ENCODE measurements at regions not wholly inside any gene's neighbourhood (a gene's known extent, or its start where the extent isn't known, plus 50 kb on each side); places are given as distances from the start of the nearest gene placed in this dataset.
A peak's percentile ranks its signal among the peaks of the same experiment; 100 is the strongest.

DNA sequence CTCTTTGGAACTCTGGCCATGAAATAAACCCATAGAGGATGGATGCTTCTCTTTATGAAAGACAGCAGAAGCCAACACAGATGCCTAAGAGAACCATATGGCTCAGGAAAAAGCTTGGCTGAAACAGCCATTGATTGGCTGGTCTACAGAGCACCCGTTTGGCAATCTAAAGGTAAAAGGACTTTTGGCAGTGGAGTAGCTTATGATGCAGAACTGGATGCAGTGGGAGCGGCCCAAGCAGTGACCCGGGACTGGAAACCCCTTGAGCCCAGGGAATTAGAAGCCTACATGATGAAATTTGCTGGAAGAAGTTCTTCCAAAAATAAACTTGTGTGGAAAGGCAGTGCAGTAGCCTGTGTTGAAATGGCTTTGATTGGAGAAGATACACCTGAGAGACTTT is 360.2 kb downstream of the NR2F2 start:
- H3K4me3 ChIP-seq, result no peak overlapping the region
- H3K9me3 ChIP-seq (ENCODE audit: low read depth), result no peaks in the 10 kb centered on the region
- no peaks in the 10 kb centered on the region for H4K20me1 ChIP-seq (ENCODE audit: insufficient read depth, poor library complexity, severe bottlenecking)
- TF ChIP-seq, protein P1, sequence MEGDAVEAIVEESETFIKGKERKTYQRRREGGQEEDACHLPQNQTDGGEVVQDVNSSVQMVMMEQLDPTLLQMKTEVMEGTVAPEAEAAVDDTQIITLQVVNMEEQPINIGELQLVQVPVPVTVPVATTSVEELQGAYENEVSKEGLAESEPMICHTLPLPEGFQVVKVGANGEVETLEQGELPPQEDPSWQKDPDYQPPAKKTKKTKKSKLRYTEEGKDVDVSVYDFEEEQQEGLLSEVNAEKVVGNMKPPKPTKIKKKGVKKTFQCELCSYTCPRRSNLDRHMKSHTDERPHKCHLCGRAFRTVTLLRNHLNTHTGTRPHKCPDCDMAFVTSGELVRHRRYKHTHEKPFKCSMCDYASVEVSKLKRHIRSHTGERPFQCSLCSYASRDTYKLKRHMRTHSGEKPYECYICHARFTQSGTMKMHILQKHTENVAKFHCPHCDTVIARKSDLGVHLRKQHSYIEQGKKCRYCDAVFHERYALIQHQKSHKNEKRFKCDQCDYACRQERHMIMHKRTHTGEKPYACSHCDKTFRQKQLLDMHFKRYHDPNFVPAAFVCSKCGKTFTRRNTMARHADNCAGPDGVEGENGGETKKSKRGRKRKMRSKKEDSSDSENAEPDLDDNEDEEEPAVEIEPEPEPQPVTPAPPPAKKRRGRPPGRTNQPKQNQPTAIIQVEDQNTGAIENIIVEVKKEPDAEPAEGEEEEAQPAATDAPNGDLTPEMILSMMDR (IDR thresholded peaks at IDR 0.05; ENCODE audit: poor library complexity), result no peak
- TF ChIP-seq EZH2phosphoT487 (IDR thresholded peaks at IDR 0.05; ENCODE audit: low read depth, severe bottlenecking, unreplicated experiment), result no peak
- no peak for TF ChIP-seq EZH2 (IDR thresholded peaks at IDR 0.05; ENCODE audit: borderline replicate concordance)
- 93% methylated on average over 3 of the region's 3 CpGs for WGBS (ENCODE audit: low lambda C conversion rate, missing lambda C conversion rate)
- no peaks in the 10 kb centered on the region for H3K27me3 ChIP-seq
- DNase-seq (ENCODE audit: low spot score), result no peak
- no peak overlapping the region for H2AFZ ChIP-seq
- no peak overlapping the region for H3K27ac ChIP-seq
- H3K79me2 ChIP-seq, result no peaks in the 10 kb centered on the region
- no peaks in the 10 kb centered on the region for H3K9me2 ChIP-seq (replicated peaks; ENCODE audit: insufficient read depth)
- no peaks in the 10 kb centered on the region for H3K36me3 ChIP-seq (replicated peaks; ENCODE audit: insufficient read depth, low read depth)
- no peak overlapping the region for H3K4me2 ChIP-seq
- peaks cover 13% of the 10 kb centered on the region for H3K4me1 ChIP-seq (ENCODE audit: insufficient read depth)

DNA sequence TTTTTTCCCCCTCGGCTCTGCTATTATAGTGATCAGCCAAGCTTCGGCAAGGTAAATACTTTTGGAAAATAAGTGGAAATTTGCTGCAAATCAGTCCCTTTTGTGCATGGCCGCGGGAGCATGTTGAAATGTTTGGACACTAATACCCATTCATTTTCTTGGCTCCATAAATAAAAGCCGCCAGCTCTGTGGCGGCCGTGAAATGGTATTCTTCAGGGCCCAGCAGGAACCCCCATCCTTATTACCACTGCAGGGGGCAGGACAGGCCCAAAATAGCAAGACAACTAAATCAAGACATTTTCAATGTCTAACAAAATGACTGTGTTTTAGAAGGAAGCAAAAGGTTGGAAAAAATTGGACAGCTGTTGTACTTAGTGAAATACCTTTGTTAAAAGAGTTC is 362.3 kb downstream of the NR2F2 start:
- H3K9me3 ChIP-seq (ENCODE audit: low read depth), result no peaks in the 10 kb centered on the region
- no peak for TF ChIP-seq EZH2 (IDR thresholded peaks at IDR 0.05; ENCODE audit: borderline replicate concordance)
- H3K9me2 ChIP-seq (replicated peaks; ENCODE audit: insufficient read depth), result no peaks in the 10 kb centered on the region
- H3K4me2 ChIP-seq, result no peak overlapping the region
- no peaks in the 10 kb centered on the region for H4K20me1 ChIP-seq (ENCODE audit: insufficient read depth, poor library complexity, severe bottlenecking)
- no peaks in the 10 kb centered on the region for H3K36me3 ChIP-seq (replicated peaks; ENCODE audit: insufficient read depth, low read depth)
- WGBS (ENCODE audit: low lambda C conversion rate, missing lambda C conversion rate), result 81% methylated on average over 7 of the region's 7 CpGs
- H3K27ac ChIP-seq, result no peak overlapping the region
- DNase-seq (ENCODE audit: low spot score), result no peak
- no peaks in the 10 kb centered on the region for H3K79me2 ChIP-seq
- H3K4me1 ChIP-seq (ENCODE audit: insufficient read depth), result peaks cover 13% of the 10 kb centered on the region
- H3K27me3 ChIP-seq, result no peaks in the 10 kb centered on the region
- no peak overlapping the region for H3K4me3 ChIP-seq
- H2AFZ ChIP-seq, result no peak overlapping the region

DNA sequence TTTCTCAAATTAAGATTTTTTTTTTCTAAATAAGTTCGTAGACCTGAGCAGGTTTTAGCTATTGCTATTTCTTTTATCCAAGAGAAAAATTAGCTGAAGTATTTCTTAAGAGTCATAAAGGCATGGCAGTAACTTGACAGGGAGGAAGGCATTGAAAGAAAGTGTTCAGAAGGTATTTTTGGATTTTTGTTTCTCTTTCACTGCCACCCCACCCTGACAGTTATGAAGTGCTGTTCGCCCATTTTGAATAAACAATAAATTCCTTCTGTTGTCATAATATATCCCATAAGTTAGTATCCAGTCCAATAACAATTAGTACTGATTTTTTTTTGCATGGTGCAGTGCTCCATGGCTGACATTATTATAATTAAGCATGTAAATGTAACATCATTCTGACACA is 363.0 kb downstream of the NR2F2 start:
- Histone ChIP-seq H2AFZ (no peak overlapping the region), H3K4me1 (ENCODE audit: insufficient read depth) (peaks cover 13% of the 10 kb centered on the region), H3K9me3 (ENCODE audit: low read depth) (no peaks in the 10 kb centered on the region), H3K27ac (no peak overlapping the region), H3K36me3 (replicated peaks; ENCODE audit: insufficient read depth, low read depth) (no peaks in the 10 kb centered on the region), H3K4me3 (no peak overlapping the region), H3K79me2 (no peaks in the 10 kb centered on the region), H3K9me2 (replicated peaks; ENCODE audit: insufficient read depth) (no peaks in the 10 kb centered on the region), H3K4me2 (no peak overlapping the region), H4K20me1 (ENCODE audit: insufficient read depth, poor library complexity, severe bottlenecking) (no peaks in the 10 kb centered on the region), H3K27me3 (no peaks in the 10 kb centered on the region)
- 56% methylated on average over 2 of the region's 2 CpGs for WGBS (ENCODE audit: low lambda C conversion rate, missing lambda C conversion rate)
- no peak for DNase-seq (ENCODE audit: low spot score)
- TF ChIP-seq EZH2 (IDR thresholded peaks at IDR 0.05; ENCODE audit: borderline replicate concordance) (no peak), EZH2phosphoT487 (IDR thresholded peaks at IDR 0.05; ENCODE audit: low read depth, severe bottlenecking, unreplicated experiment) (no peak)
- TF ChIP-seq, protein P1 (IDR thresholded peaks at IDR 0.05; ENCODE audit: poor library complexity), result no peak

DNA sequence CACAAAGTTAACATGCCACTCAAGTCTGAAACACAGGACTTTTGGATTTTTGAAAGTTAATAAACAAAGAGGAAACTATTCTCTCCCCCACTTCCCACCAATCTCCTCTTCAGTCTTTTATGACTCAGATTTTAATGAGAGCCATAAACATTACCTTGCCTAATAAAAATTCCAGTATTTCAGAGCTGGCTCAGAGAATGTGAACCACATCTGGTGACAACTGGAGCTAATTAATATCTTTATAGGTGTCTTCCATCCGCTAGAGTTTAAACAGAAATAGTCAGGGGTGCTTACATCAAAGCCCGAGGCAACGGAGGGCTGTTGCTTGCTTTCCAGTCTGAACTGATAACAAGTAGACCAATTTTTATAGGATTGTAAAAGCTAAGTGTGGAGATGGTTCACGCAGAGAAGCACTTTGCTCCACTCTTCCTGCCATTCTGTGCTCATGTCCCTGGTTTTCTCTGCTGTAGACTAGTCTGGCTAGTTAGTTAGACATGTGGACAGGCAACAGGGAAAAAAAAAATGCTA is 363.6 kb downstream of the NR2F2 start:
- H3K4me1 ChIP-seq (ENCODE audit: insufficient read depth), result peaks cover 13% of the 10 kb centered on the region
- H4K20me1 ChIP-seq (ENCODE audit: insufficient read depth, poor library complexity, severe bottlenecking), result no peaks in the 10 kb centered on the region
- H3K9me3 ChIP-seq (ENCODE audit: low read depth), result no peaks in the 10 kb centered on the region
- DNase-seq (ENCODE audit: low spot score), result peak; percentile 26
- H3K4me2 ChIP-seq, result peak overlapping the region; percentile 32
- H3K79me2 ChIP-seq, result no peaks in the 10 kb centered on the region
- WGBS (ENCODE audit: low lambda C conversion rate, missing lambda C conversion rate), result 3% methylated on average over 4 of the region's 4 CpGs
- no peak overlapping the region for H3K4me3 ChIP-seq
- H3K27ac ChIP-seq, result no peak overlapping the region
- no peaks in the 10 kb centered on the region for H3K27me3 ChIP-seq
- H2AFZ ChIP-seq, result no peak overlapping the region
- no peaks in the 10 kb centered on the region for H3K36me3 ChIP-seq (replicated peaks; ENCODE audit: insufficient read depth, low read depth)
- no peak for TF ChIP-seq EZH2 (IDR thresholded peaks at IDR 0.05; ENCODE audit: borderline replicate concordance)
- no peak for TF ChIP-seq EZH2phosphoT487 (IDR thresholded peaks at IDR 0.05; ENCODE audit: low read depth, severe bottlenecking, unreplicated experiment)
- TF ChIP-seq, protein P1 (IDR thresholded peaks at IDR 0.05; ENCODE audit: poor library complexity), result no peak
- no peaks in the 10 kb centered on the region for H3K9me2 ChIP-seq (replicated peaks; ENCODE audit: insufficient read depth)
